MCF 10A (cell line): ENCODE measurements at regions not wholly inside any gene's neighbourhood (a gene's known extent, or its start where the extent isn't known, plus 50 kb on each side); places are given as distances from the start of the nearest gene placed in this dataset.
A peak's percentile ranks its signal among the peaks of the same experiment; 100 is the strongest.

Source experiments
- BruUV-seq: library from RNA; stranded (reverse); fragments of 400-500 nt; replicated peaks from 2 replicates; lab custom pipeline; 2021; lab: Mats Ljungman, UMichigan
- CTCF ChIA-PET: fragments of 300-600 bp; sonication (Branson Sonifier 250); formaldehyde crosslinking; extraction: SDS; loops from one replicate; lab custom pipeline; 2021; ENCODE audit warnings: antibody characterized with exemption, inconsistent platforms; lab: Yijun Ruan, JAX
- POLR2A ChIA-PET: fragments of 300-600, 350-650 bp; sonication (Branson Sonifier 250); formaldehyde crosslinking; extraction: SDS; loops from one replicate; lab custom pipeline; 2020; ENCODE audit warnings: antibody characterized with exemption, inconsistent platforms; lab: Yijun Ruan, JAX
- DNase-seq: peaks from one replicate; pipeline ENCODE4 v3.0.0-alpha.2; 2018; ENCODE audit not compliant: unreplicated experiment
- H3K27ac Mint-ChIP-seq: one replicate; pipeline ENCODE4 v1.8.0; 2022; ENCODE audit warnings: mild to moderate bottlenecking, low read depth, mixed read lengths; ENCODE audit not compliant: unreplicated experiment
- H3K27me3 Mint-ChIP-seq: one replicate; pipeline ENCODE4 v1.8.0; 2022; ENCODE audit warnings: mixed read lengths; ENCODE audit not compliant: insufficient read depth, unreplicated experiment
- H3K36me3 Mint-ChIP-seq: one replicate; pipeline ENCODE4 v1.8.0; 2022; ENCODE audit warnings: mild to moderate bottlenecking, moderate library complexity, mixed read lengths; ENCODE audit not compliant: insufficient read depth, unreplicated experiment
- H3K4me1 Mint-ChIP-seq: one replicate; pipeline ENCODE4 v1.8.0; 2022; ENCODE audit warnings: mixed read lengths; ENCODE audit not compliant: insufficient read depth, unreplicated experiment
- H3K4me3 Mint-ChIP-seq: one replicate; pipeline ENCODE4 v1.8.0; 2022; ENCODE audit warnings: mild to moderate bottlenecking, moderate library complexity, mixed read lengths; ENCODE audit not compliant: unreplicated experiment
- H3K9me3 Mint-ChIP-seq: one replicate; pipeline ENCODE4 v1.8.0; 2022; ENCODE audit warnings: mixed read lengths; ENCODE audit not compliant: unreplicated experiment
- intact Hi-C: fragments of 100-400 bp; cut with micrococcal nuclease; formaldehyde crosslinking; loops from 2 replicates; pipeline ENCODE4 v1.14.1; 2022
- TF ChIP-seq, protein P1 (sequence below): fragments of 200-600 bp; IDR thresholded peaks from one replicate; pipeline ENCODE4 v1.8.0; 2022; ENCODE audit warnings: antibody characterized with exemption, mild to moderate bottlenecking; ENCODE audit not compliant: unreplicated experiment

DNA sequence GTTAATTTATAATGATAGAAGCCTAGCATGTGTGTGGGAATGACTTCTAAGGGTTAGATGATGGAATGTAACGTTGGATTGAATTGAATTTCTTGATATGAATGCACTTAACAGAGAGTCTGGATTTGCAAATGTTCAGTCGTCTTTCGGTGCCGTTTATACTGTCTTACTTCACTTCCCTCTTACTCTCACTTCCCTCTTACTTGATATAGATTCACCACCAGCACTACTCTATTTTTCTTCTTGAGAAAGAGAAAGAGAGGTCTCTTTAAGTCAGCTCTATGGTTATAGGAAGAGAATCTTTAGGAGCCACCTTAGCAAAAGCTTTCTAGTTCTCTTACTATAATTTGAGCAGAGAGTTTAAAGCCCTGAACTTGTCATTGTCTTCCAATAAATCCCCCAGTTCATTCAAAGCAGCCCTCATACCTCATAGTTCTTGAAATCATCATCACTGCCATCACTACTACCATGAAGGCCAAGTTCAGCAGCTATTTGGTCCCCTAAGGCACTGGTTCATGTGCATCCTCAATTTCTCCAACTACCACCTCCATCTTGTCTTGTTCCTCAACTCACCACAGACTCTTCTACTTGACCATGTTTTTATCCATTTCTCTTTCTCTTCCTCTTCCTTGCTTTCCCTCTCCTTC lies 501.7 kb upstream of the TCF4 start:
- Mint-ChIP-seq H3K9me3 (no peaks in the 10 kb centered on the region), H3K36me3 (no peaks in the 10 kb centered on the region), H3K27ac (no peak overlapping the region), H3K4me3 (no peak overlapping the region), H3K4me1 (peaks cover 7% of the 10 kb centered on the region), H3K27me3 (no peaks in the 10 kb centered on the region)
- intact Hi-C loops, result no loop called here
- TF ChIP-seq, protein P1, sequence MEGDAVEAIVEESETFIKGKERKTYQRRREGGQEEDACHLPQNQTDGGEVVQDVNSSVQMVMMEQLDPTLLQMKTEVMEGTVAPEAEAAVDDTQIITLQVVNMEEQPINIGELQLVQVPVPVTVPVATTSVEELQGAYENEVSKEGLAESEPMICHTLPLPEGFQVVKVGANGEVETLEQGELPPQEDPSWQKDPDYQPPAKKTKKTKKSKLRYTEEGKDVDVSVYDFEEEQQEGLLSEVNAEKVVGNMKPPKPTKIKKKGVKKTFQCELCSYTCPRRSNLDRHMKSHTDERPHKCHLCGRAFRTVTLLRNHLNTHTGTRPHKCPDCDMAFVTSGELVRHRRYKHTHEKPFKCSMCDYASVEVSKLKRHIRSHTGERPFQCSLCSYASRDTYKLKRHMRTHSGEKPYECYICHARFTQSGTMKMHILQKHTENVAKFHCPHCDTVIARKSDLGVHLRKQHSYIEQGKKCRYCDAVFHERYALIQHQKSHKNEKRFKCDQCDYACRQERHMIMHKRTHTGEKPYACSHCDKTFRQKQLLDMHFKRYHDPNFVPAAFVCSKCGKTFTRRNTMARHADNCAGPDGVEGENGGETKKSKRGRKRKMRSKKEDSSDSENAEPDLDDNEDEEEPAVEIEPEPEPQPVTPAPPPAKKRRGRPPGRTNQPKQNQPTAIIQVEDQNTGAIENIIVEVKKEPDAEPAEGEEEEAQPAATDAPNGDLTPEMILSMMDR, result no peak
- no TSS peak for BruUV-seq
- no peak for DNase-seq
- POLR2A ChIA-PET, result interaction anchor here (0.6 kb wide), 1 partner anchor 1479 kb away, joined by 5 read pairs; no protein-coding TSS in a partner anchor
- CTCF ChIA-PET, result no interaction called here

DNA sequence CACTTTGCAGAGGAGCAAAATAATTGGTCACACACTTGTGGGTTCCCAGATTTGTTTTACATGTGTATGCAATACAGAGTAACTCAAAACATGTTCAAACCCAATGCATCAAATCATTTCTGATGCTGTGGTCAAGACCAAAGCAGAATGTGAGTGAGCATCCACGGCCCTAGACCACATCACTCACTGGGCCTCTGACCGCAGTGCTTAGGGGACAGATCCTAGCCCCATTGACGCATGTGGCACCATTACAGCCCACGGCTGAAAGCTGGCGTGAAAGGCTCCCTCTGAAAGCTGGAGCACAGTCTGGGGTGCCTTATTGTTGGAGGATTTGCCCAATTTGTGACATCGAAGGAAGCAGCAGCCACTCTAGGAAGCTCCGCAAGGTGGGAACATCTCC lies 498.8 kb upstream of the TCF4 start:
- Mint-ChIP-seq H3K27ac (no peak overlapping the region), H3K27me3 (no peaks in the 10 kb centered on the region), H3K9me3 (no peaks in the 10 kb centered on the region), H3K4me1 (peaks cover 15% of the 10 kb centered on the region), H3K36me3 (no peaks in the 10 kb centered on the region), H3K4me3 (no peak overlapping the region)
- BruUV-seq, result no TSS peak
- intact Hi-C loops, result no loop called here
- ChIA-PET CTCF (no interaction called here), POLR2A (no interaction called here)
- no peak for DNase-seq
- TF ChIP-seq, protein P1, result no peak

DNA sequence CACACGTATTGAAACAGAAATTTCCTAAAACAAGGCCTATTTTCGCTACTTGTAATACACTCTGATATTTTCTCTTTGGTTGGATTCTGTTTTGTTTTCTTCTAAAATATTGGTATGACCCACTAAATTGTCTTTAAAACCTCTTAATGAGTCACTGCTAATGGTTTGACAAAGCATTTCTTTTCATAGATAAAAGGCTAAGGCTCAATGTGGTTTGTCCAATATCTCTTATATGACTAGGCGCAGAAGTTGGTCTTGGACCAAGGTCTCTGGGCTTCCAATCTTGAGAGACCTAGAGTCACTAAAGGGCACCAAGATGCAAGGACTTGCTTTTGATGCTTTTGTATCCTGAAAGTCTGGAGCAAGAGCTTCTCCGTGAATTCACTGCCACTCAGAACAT lies 498.2 kb upstream of the TCF4 start:
- TF ChIP-seq, protein P1, result no peak
- DNase-seq, result no peak
- Mint-ChIP-seq H3K27me3 (no peaks in the 10 kb centered on the region), H3K27ac (no peak overlapping the region), H3K4me3 (no peak overlapping the region), H3K4me1 (peaks cover 15% of the 10 kb centered on the region), H3K36me3 (no peaks in the 10 kb centered on the region), H3K9me3 (no peaks in the 10 kb centered on the region)
- POLR2A ChIA-PET, result no interaction called here
- CTCF ChIA-PET, result interaction anchor here (0.7 kb wide), 1 partner anchor 188 kb away, joined by 3 read pairs; no protein-coding TSS in a partner anchor
- intact Hi-C loops, result no loop called here
- no TSS peak for BruUV-seq

DNA sequence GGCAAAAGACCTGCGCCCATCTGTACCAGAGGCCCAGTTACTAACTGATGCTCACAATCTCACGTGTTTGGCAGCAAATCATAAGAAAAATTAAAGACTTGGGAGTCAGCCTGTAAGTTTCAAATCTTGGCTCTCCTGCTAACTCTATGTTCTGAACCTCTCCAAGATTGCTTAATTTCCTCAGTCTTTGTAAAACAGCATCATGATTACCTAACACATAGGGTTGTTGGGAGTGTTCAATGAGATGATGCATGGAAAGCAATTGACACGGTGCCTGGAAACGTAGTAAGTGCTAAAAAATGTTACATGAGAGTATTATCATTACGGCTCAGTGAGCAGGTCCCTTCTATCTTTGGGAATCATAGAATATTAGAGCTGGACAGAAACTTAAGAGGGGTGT lies 497.6 kb upstream of the TCF4 start:
- POLR2A ChIA-PET, result no interaction called here
- H3K9me3 Mint-ChIP-seq, result no peaks in the 10 kb centered on the region
- peaks cover 15% of the 10 kb centered on the region for H3K4me1 Mint-ChIP-seq
- no peaks in the 10 kb centered on the region for H3K27me3 Mint-ChIP-seq
- DNase-seq, result peak; percentile 70
- no peak overlapping the region for H3K27ac Mint-ChIP-seq
- TF ChIP-seq, protein P1, result no peak
- no TSS peak for BruUV-seq
- H3K4me3 Mint-ChIP-seq, result no peak overlapping the region
- H3K36me3 Mint-ChIP-seq, result no peaks in the 10 kb centered on the region
- intact Hi-C loops, result no loop called here
- CTCF ChIA-PET, result interaction anchor here (0.7 kb wide), 1 partner anchor 187 kb away, joined by 3 read pairs; no protein-coding TSS in a partner anchor
